Raji (cell line): ENCODE measurements at regions not wholly inside any gene's neighbourhood (a gene's known extent, or its start where the extent isn't known, plus 50 kb on each side); places are given as distances from the start of the nearest gene placed in this dataset.

Source experiments
- POLR2A ChIP-seq: IDR thresholded peaks from 2 replicates; pipeline ENCODE4 v1.6.1; 2011; ENCODE audit warnings: low read depth, low read length, control low read depth; ENCODE audit not compliant: insufficient read depth

DNA sequence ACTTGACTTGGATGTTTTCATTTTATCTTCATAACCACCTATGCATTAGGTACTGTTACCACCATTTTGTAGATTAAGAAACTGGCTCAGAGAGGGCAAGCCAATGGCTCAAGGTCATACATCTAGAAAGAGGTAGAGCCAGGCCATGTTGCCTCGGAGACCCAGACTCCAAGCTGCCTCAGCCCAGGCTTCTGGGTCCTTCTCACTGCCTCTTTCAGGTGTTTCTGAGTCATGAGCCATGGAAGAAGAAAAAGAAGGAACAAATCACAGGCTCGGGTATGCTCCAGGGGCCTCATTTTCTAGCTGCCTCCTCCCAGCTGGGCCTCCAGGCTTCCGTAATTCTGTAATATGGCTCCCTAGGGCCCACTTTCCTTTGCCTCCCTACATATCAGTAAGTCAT is 226.5 kb upstream of the TOPAZ1 start:
- TF ChIP-seq POLR2A, result no peak

DNA sequence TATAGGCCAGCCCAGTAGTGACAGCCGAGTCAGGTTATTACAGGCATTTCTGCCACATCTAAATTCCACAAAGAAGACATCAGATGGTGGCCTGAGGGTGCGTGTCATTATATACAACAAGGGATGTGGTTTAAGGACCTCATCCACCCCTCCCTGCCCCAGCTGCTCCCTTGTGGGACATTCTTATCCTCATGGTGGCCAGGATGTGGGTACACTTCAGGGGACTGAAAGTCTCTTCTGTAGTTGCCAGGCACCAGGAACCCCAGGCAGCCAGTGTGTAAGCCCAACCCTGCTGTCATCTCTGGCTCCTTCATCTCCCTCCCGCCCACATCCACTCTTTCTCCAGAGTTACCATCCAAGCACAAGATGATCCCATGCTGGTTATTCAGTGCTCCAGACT is 224.9 kb upstream of the TOPAZ1 start:
- TF ChIP-seq POLR2A, result no peak

DNA sequence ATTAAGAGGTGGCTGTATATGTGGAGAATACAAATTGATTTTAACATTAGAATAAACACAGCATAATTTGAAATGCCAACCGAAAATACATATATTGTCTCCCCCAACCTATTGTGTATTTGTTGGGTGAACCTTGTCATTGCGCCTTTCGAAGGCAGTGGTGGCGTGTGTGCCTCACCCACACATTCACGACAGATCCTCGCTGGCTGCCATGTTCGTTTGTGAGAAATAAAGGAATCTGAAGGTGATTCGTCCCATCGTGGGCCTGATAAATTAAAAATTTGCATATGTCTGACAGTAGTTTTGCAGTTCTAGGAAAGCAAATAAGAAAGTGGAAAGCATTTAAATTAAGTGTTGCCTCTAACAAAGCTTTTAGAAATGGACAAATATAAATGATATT is 222.8 kb upstream of the TOPAZ1 start:
- TF ChIP-seq POLR2A, result no peak

DNA sequence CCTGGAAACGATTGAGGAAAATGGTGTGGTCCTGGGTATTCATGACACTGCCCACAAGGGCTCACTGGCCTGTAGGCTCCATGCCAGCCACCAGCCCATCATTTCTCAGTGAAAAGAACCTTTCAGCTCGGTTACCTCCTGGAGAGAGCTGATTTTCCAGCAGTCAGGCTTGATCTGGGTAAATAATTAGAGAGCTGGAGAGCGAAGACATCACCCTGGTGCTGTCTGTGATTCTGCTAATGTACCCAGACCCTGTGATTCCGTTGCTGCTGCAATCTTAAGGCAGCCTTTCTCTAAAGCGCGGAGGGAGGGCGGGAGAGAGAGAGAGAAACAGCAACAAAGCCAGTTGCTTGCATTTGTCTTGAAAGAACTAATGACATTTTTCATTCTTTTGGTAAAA is 221.9 kb upstream of the TOPAZ1 start:
- TF ChIP-seq POLR2A, result no peak

DNA sequence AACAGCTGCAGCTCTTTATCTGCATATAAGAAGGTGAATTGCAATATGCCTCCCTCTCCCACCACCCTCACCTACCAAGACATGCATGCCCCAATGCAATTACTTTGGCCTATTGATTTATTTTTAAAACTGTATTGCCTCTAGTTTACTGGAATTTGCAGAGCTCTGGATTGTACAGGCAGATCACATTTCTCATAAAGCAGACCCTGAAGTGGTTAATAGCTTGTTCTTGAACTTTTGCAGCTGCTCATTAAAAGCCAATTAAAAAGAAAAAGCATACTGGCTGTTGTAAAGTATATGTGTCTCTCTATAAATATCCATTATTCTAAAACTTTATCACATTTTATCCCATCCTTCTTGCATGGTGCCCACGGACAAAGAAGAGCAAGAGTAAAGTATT is 221.5 kb upstream of the TOPAZ1 start:
- no peak for TF ChIP-seq POLR2A

DNA sequence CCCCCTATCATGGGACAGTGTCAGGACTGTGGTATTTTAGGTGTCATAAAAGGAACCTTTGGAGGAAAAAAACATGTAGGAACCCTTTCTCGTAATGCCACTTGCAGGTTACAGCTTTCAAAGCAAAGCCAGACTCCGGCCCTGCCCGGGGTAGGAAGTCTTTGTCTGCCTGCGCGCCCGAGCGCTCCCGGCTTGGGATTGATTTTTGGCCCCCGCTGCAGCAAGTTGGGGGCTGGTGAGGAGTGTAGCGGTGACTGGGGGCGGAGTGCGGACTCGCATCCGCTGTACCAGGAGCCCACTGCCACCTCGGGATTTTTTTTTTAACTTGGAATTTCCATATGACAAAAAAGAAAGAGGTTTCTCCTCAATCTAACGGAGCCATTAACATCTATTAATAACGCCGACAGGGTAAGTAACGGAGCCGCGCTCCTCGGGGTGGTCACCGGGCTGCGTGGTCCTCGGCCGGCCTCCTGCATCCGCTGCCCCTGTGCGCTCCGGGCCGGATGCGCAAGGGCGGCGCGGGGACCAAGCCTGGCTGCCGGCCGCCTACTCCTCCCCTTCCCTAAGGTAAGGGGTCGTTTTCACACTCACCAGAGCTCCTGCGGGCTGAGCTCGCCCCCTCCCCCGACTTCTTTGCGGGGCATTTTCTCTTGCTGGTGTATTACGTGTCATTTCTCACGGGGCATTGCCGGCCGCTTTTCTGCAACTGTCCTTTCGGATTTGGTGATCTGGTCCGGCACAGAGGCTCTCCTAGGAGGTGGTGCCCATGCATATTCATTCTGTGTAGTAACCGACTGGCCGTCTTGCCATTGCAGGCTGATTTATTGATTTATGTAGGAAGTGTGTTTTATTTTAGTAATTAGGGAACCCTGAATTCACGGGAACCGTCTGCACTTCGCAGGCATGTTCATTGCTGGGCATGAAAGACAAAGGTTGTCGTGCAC is 219.8 kb upstream of the TOPAZ1 start:
- no peak for TF ChIP-seq POLR2A

DNA sequence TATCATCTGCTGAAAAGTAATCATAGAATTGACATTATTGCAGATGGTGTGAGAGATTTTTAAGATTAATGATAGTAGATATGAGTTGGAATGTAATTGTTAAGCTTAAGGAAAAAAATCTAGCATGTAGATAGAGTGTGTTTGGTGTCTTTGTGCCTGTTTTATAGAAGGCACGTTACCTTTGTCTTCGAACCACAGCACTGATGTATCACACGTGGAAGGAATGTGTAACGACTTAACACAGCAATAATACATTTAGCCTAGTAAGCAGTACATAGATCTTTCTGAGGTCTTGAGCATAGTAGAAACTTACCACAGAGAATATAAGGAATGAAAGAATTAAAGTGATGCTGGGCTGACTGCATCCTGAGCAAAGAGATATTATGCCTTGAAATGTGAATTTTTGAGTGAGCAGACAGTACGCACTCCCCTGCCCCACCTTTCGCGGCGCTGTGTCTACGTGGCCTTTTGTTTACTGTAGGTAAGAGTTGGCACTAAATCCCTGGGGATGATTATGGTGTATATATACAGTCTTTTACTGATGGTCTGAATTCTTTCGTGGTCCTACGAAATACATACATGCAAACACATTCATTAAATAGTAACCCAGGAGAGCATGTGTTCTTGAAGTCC is 217.6 kb upstream of the TOPAZ1 start:
- no peak for TF ChIP-seq POLR2A

DNA sequence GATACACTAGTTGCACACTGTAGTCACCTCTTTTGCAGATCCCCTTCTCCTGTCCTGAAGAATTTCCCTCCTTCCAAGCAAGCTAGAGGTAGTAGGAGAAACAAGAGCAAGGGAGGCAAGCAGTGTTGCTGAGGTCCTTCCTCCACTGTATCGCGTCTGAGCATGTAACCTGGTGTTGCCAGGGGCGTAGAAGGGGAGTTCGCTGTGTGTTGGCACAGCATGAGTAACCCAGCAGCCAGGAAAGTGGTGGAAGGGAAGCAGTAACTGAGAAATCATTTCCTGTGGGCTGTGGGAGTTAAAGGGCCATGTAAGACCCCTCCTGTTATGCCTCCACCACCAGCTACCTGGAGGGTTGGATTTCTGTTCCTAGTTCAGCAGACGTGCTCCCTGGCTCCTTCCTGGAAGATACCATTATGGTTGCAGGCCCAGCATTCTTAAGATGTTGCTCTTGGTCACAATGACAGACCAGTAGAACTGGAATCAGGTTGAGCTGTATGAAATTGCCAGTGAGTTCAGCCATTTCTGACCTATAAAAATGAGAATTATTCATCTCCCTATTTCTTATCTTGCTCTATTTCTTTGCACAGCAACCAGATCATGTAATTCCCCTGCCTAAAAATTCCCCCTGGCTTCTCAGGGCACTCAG is 215.3 kb upstream of the TOPAZ1 start:
- TF ChIP-seq POLR2A, result no peak

DNA sequence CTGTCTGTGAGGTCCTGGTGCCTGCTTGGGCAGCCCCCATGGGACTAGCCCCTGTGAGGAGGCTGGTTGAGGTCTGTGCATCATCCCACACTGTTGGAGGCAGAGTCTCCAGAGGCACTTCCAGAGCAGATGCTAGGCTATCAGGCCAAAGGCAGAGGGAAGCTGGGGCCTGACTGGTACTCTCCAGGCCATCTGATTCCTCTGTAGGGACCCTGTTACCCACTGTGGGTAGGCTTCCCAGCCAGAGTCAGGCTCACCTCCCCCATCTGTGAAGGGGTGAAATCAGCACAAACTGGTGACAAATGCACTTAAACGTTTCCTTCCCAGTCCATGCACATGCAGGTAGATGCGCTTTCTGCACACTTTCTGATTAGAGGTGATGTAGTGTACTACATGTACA is 212.6 kb upstream of the TOPAZ1 start:
- TF ChIP-seq POLR2A, result no peak

DNA sequence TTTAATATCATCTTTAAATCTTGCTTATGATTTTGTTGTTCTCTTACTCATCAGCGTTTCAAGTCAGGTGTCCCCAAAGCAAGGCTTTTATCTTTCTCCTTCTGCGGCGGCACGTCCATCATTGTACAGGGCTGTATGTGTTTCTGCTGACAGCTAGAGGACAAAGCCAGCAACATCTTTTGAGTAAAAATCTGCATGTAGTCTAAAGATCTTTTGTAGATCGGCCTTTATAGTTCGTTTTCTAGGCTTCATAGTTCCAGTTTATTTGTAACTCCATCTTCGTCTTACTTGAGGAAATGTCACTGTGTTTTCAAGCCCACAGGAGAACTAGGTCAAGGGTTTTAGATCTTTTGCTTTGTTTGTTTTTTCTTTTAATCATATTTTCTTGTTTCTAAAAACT is 211.4 kb upstream of the TOPAZ1 start:
- no peak for TF ChIP-seq POLR2A

DNA sequence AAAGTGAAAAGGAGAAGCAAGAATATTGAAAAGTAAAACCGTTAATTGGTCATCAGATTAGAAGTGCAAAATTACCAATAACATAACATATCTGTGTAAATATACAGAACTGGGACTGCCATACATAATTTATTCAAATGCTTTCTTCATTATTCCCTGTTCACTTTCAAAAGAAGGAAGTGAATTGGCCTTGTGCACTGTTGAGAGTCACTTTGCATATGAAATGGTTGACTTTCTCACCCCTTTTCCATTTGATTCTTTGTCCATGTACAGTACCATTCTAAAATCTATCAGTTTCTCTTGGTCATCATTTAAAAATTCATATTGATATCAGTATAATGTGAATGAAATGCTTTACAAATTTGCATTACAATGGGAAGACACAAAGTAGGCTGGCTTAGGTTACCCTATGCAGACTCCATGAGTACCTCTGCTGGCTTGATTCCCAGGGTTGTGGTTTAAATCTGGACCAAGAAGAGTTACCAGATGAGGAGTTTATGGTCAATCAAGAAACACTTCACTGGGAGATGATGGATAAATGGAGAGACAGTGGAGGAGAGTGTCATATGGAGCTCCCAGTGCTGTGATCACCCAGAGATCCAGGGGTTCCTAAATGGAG is 210.9 kb upstream of the TOPAZ1 start:
- TF ChIP-seq POLR2A, result no peak

DNA sequence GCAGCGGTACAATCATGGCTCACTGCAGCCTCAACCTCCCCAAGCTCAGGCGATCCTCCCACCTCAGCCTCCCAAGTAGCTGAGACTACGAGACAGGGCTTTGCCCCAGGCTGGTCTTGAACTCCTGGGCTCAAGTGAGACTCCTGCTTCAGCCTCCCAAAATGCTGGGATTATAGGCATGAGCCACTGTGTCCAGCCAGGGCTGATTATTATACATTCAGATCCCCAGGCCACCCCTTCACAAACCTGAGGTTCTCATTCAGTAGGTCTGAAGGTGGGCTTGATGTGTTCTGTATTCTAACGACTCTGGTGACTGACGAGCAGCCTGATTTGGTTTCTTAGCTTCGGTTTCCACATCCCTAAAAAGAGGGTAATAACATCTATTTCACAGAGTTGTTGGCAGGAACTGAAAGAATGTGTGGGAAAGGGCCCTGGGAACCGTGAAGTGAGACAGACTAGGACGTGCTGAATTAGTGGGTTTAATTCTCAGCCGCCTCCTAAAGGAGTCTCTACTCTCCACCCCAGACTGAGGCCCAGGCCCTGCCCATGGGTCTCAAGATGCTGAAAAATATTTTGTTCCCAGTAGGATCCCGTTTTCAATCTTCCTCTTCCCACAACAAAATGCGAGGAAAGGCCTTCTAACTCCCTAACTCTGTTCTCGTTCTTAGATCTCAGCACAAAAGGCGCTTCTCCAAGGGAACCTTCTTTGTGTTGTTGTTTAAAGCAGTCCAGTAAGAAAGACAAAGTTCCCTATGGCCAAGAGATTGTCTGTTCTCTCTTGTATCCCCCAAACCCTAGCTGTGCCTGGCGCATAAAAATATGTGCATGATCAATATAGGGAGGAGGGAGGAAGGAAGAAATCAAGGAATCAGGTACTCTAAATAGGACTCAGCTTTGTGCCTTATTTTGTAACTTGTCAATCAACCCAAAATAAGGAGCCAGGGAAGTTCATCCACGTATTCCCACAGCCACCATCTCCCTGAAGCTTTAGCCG is 210.0 kb upstream of the TOPAZ1 start:
- TF ChIP-seq POLR2A, result no peak

DNA sequence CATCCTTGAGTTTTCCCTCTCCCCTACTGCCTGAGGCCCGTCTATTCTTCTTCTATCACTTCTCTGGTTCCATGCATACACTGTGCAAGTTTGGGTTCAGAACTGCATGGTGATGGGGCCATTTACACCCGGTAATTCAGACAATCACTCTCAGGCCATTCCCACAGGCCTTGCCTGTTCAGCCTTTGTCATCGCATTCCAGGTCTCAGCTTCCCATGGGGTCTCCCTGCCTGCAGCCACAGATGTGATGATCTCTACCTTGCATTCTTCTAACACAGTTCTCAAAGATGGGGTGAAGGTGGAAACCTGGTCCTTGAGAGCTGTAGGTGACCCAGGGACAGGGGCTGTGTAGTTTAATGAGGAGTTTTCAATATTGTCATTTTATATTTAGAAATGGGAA is 209.2 kb upstream of the TOPAZ1 start:
- no peak for TF ChIP-seq POLR2A

DNA sequence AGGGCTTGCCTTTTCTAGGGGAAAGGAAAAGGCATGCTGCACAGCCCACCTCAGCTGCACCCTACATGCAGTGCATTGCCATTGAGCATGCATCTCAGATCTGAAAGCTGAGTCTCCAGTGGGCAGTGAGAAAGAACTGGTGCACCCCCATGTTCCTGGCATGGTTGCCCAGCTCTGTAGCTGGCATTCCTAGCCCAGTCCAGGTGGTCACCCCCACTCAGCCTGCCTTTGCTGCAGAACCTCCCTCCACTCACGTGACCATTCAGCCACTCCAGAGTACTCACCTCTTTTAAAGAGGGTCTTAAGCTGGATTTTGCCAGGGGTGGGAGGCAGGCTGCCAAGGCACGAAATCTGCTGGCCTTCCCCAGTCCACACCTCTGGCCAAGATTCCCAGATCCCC is 208.6 kb upstream of the TOPAZ1 start:
- TF ChIP-seq POLR2A, result no peak
